Smooth muscle cell (in vitro differentiated cells): ENCODE measurements at regions not wholly inside any gene's neighbourhood (a gene's known extent, or its start where the extent isn't known, plus 50 kb on each side); places are given as distances from the start of the nearest gene placed in this dataset.

Experiments
- DNase-seq: peaks from one replicate; lab custom pipeline; 2025; ENCODE audit not compliant: unreplicated experiment; lab: John Stamatoyannopoulos, UW
- H2AFZ ChIP-seq: fragments of 200-600 bp; sonication (generic); 2 replicates; pipeline ENCODE4 v1.6.0; 2016; ENCODE audit warnings: antibody characterized with exemption, low read depth, mild to moderate bottlenecking
- H3F3A ChIP-seq: fragments of 200-600 bp; sonication (generic); 2 replicates; pipeline ENCODE4 v1.6.0; 2017; ENCODE audit warnings: antibody characterized with exemption, low read depth
- H3K27ac ChIP-seq: fragments of 200-600 bp; sonication (generic); 2 replicates; pipeline ENCODE4 v1.5.1; 2016; ENCODE audit warnings: low read depth, mild to moderate bottlenecking
- H3K27me3 ChIP-seq: fragments of 200-600 bp; sonication (generic); 2 replicates; pipeline ENCODE4 v1.6.1; 2016; ENCODE audit warnings: low read depth, mild to moderate bottlenecking
- H3K36me3 ChIP-seq: fragments of 200-600 bp; sonication (generic); 2 replicates; pipeline ENCODE4 v1.5.1; 2016; ENCODE audit warnings: low read depth
- H3K4me1 ChIP-seq: fragments of 200-600 bp; sonication (generic); 2 replicates; pipeline ENCODE4 v1.5.1; 2016; ENCODE audit warnings: low read depth
- H3K4me2 ChIP-seq: fragments of 200-600 bp; sonication (generic); 2 replicates; pipeline ENCODE4 v1.6.0; 2016; ENCODE audit warnings: mild to moderate bottlenecking
- H3K4me3 ChIP-seq: fragments of 200-600 bp; sonication (generic); 2 replicates; pipeline ENCODE4 v1.5.1; 2016; ENCODE audit warnings: mild to moderate bottlenecking
- H3K79me2 ChIP-seq: fragments of 200-600 bp; sonication (generic); 2 replicates; pipeline ENCODE4 v1.6.0; 2016; ENCODE audit warnings: low read depth, mild to moderate bottlenecking
- H3K9ac ChIP-seq: fragments of 200-600 bp; sonication (generic); 2 replicates; pipeline ENCODE4 v1.6.0; 2016; ENCODE audit warnings: low read depth
- H3K9me3 ChIP-seq: fragments of 200-600 bp; sonication (generic); replicated peaks from 2 replicates; pipeline ENCODE4 v1.5.1; 2016; ENCODE audit warnings: low read depth
- H4K20me1 ChIP-seq: fragments of 200-600 bp; sonication (generic); 2 replicates; pipeline ENCODE4 v1.6.0; 2016; ENCODE audit warnings: low read depth
- WGBS: methylation state at CpG from one replicate; pipeline ENCODE4 v1.1.7; 2016; ENCODE audit warnings: low lambda C conversion rate; 5-methylcytosine and 5-hydroxymethylcytosine counted together
- TF ChIP-seq, protein P1 (sequence below): fragments of 200-600 bp; sonication (generic); IDR thresholded peaks from 2 replicates; pipeline ENCODE4 v1.5.1; 2017; ENCODE audit warnings: borderline replicate concordance, mild to moderate bottlenecking, antibody characterized with exemption; ENCODE audit not compliant: insufficient read depth, poor library complexity, severe bottlenecking

DNA sequence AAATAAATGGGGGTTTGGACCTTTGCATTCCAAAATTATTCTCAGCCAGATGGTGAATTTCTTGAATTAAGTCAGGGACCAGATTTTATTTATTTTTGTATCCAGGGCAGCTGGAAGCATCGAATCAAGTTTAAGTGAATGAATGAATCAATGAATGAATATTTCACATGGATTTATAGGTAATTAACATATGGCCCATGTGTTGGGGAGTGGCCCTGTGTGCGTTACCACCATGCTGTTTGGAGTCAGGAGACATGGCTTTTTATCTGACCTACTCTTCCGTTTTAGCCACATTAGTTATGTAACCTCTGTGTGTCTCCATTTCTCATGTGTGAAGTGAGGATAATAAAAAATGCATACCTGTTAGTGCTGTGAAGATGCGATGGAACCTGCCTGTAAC lies 213.5 kb downstream of the CDH26 start:
- no peaks in the 10 kb centered on the region for H3K27me3 ChIP-seq
- DNase-seq: no peak
- no peaks in the 10 kb centered on the region for H3K4me1 ChIP-seq
- TF ChIP-seq, protein P1, sequence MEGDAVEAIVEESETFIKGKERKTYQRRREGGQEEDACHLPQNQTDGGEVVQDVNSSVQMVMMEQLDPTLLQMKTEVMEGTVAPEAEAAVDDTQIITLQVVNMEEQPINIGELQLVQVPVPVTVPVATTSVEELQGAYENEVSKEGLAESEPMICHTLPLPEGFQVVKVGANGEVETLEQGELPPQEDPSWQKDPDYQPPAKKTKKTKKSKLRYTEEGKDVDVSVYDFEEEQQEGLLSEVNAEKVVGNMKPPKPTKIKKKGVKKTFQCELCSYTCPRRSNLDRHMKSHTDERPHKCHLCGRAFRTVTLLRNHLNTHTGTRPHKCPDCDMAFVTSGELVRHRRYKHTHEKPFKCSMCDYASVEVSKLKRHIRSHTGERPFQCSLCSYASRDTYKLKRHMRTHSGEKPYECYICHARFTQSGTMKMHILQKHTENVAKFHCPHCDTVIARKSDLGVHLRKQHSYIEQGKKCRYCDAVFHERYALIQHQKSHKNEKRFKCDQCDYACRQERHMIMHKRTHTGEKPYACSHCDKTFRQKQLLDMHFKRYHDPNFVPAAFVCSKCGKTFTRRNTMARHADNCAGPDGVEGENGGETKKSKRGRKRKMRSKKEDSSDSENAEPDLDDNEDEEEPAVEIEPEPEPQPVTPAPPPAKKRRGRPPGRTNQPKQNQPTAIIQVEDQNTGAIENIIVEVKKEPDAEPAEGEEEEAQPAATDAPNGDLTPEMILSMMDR: no peak
- H3K79me2 ChIP-seq: no peaks in the 10 kb centered on the region
- no peak overlapping the region for H3K9ac ChIP-seq
- H2AFZ ChIP-seq: no peak overlapping the region
- H3F3A ChIP-seq: no peaks in the 10 kb centered on the region
- no peaks in the 10 kb centered on the region for H3K36me3 ChIP-seq
- no peak overlapping the region for H3K4me3 ChIP-seq
- no peak overlapping the region for H3K4me2 ChIP-seq
- H4K20me1 ChIP-seq: no peaks in the 10 kb centered on the region
- WGBS: 93% methylated on average over 4 of the region's 4 CpGs
- no peaks in the 10 kb centered on the region for H3K9me3 ChIP-seq
- no peak overlapping the region for H3K27ac ChIP-seq

DNA sequence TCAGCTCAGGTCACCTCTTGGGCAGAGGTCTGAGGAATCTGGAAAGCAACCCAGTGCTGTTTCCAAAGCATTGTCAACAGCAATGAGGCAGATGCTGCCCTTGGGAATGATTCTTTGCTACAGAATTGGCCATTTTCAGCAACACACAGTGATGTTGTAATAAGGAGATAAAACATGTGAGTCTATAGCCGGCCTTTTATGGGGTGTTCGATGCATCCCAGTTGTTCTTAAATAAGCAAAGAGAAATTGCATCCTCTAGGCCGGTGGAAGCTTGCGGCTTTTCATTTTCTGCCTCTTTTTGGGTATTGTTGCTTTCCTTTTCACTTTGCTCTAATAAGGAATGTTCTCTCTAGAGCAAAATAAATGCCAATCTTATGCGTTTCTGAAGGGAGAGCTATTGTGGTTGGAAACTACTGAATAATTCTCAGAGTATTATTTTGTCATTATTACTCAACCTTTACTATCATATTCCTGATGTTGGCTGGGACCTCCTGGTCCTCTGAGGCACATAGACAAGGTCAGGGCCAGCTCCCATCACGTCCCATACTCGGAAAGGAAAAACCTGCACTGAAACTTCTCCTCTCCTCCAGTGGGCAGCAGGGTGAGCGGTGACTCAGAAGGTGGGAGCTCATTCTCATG lies 214.2 kb downstream of the CDH26 start:
- 89% methylated on average over 8 of the region's 8 CpGs for WGBS
- no peak overlapping the region for H3K9ac ChIP-seq
- no peaks in the 10 kb centered on the region for H3K36me3 ChIP-seq
- no peak overlapping the region for H3K4me2 ChIP-seq
- no peak overlapping the region for H2AFZ ChIP-seq
- no peaks in the 10 kb centered on the region for H3F3A ChIP-seq
- no peak for DNase-seq
- no peak overlapping the region for H3K4me3 ChIP-seq
- no peaks in the 10 kb centered on the region for H3K4me1 ChIP-seq
- no peaks in the 10 kb centered on the region for H3K27me3 ChIP-seq
- no peaks in the 10 kb centered on the region for H3K79me2 ChIP-seq
- TF ChIP-seq, protein P1: no peak
- H4K20me1 ChIP-seq: no peaks in the 10 kb centered on the region
- H3K9me3 ChIP-seq: no peaks in the 10 kb centered on the region
- no peak overlapping the region for H3K27ac ChIP-seq

DNA sequence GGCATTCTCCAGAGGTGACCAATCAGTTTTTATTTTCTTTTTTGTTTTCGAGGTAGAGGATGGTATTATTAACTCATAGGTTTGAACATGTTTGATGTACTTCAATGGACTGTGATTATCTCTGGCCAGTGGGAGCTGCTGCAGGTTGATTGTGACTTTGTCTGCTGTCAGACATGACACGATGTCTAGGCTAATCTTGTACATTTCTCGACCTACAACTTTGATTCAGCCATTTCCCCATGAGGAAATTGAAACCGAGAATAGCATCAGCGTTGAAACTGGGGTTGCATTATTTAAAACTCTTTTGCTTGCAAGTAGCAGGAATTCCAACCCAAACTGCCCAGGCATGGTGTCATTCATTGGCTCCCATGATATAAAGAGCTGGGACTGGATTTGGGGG lies 218.9 kb downstream of the CDH26 start:
- no peak overlapping the region for H3K9ac ChIP-seq
- no peaks in the 10 kb centered on the region for H3K79me2 ChIP-seq
- H3F3A ChIP-seq: no peaks in the 10 kb centered on the region
- H3K9me3 ChIP-seq: no peaks in the 10 kb centered on the region
- H4K20me1 ChIP-seq: no peaks in the 10 kb centered on the region
- TF ChIP-seq, protein P1: no peak
- H3K4me1 ChIP-seq: no peaks in the 10 kb centered on the region
- H3K27me3 ChIP-seq: no peaks in the 10 kb centered on the region
- 83% methylated on average over 5 of the region's 5 CpGs for WGBS
- DNase-seq: no peak
- no peaks in the 10 kb centered on the region for H3K36me3 ChIP-seq
- H3K4me3 ChIP-seq: no peak overlapping the region
- no peak overlapping the region for H3K27ac ChIP-seq
- H2AFZ ChIP-seq: no peak overlapping the region
- H3K4me2 ChIP-seq: no peak overlapping the region

DNA sequence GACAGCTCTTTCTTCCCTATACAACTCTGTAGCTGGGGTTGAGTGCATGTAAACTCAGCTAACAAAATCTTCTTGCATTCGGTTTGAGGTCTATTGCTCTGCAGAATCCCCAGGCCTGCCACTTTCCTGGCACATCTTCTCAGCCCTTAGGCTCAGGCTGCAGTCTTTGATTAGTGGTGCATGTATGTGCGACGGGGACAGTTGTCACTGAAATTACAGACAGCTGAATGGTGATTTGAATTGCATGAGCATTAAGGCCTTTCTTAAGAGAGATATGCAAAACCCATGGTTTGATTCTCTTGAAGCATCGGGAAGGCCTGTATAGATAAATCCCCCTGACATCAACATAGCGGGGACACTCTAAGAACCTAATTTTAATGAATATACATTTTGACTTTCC lies 222.8 kb downstream of the CDH26 start:
- no peaks in the 10 kb centered on the region for H3K4me1 ChIP-seq
- TF ChIP-seq, protein P1: no peak
- no peak overlapping the region for H3K4me3 ChIP-seq
- H3K9me3 ChIP-seq: no peaks in the 10 kb centered on the region
- no peak overlapping the region for H2AFZ ChIP-seq
- WGBS: 94% methylated on average over 5 of the region's 5 CpGs
- no peak for DNase-seq
- H3K27ac ChIP-seq: no peak overlapping the region
- no peak overlapping the region for H3K9ac ChIP-seq
- H4K20me1 ChIP-seq: no peaks in the 10 kb centered on the region
- H3K36me3 ChIP-seq: no peaks in the 10 kb centered on the region
- H3F3A ChIP-seq: no peaks in the 10 kb centered on the region
- no peaks in the 10 kb centered on the region for H3K27me3 ChIP-seq
- no peaks in the 10 kb centered on the region for H3K79me2 ChIP-seq
- H3K4me2 ChIP-seq: no peak overlapping the region
